SK-N-MC (cell line): ENCODE measurements at regions not wholly inside any gene's neighbourhood (a gene's known extent, or its start where the extent isn't known, plus 50 kb on each side); places are given as distances from the start of the nearest gene placed in this dataset.

Experiments
- EZH2 ChIP-seq: fragments of 200-600 bp; sonication (generic); IDR thresholded peaks from one replicate; pipeline ENCODE4 v1.6.1; 2017; ENCODE audit warnings: antibody characterized with exemption
- POLR2AphosphoS5 ChIP-seq: IDR thresholded peaks from 2 replicates; pipeline ENCODE4 v1.6.1; 2012; ENCODE audit warnings: mild to moderate bottlenecking, low read depth, low read length, borderline replicate concordance

DNA sequence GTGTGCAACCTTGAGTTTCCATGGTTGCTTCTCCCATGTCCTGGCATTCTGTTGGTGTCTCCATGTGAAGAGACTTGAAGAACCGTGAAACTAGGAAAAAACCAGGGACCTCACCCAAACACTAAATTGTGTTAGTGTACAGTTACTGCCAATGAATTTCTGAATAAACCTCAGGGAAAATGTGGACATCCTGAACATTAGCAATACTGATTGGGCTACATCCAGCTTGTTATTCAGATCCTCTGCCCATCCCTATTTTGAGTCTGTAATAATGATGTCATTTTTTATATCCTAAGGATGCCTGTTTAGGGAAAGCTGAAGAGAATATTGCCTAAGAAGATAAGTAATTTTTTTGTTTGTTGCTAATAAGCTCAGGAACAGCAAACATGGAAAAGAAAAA lies 262.7 kb downstream of the TMA16 start:
- TF ChIP-seq EZH2 (no peak), POLR2AphosphoS5 (no peak)
